HepG2 (cell line): ENCODE measurements at regions not wholly inside any gene's neighbourhood (a gene's known extent, or its start where the extent isn't known, plus 50 kb on each side); places are given as distances from the start of the nearest gene placed in this dataset.

Source experiments
- ATAC-seq: fragments of 200-7000 bp; cut with Tn5 transposase; 3 replicates; pipeline ENCODE4 v1.9.1; 2020; ENCODE audit warnings: mild to moderate bottlenecking, moderate library complexity
- BruUV-seq: library from RNA; stranded (reverse); fragments of 400-500 nt; replicated peaks from 2 replicates; lab custom pipeline; 2021; lab: Mats Ljungman, UMichigan
- CTCF ChIA-PET: fragments of 300-600 bp; formaldehyde crosslinking; extraction: SDS; loops from one replicate; lab custom pipeline; 2021; ENCODE audit warnings: low total read pairs, inconsistent platforms, low intra/inter-chr PET ratio; lab: Yijun Ruan, JAX
- POLR2A ChIA-PET: fragments of 350-600 bp; sonication (Branson Sonifier 250); formaldehyde crosslinking; loops from one replicate; lab custom pipeline; 2020; ENCODE audit warnings: antibody characterized with exemption, inconsistent platforms; lab: Yijun Ruan, JAX
- DNase-seq: peaks from one replicate; pipeline ENCODE4 v3.0.0-alpha.2; 2015; ENCODE audit warnings: low spot score
- FAIRE-seq: peaks from 3 replicates; lab custom pipeline; 2011; peaks lifted over from hg19 to GRCh38; lab: Jason Lieb, UNC
- H2AFZ ChIP-seq: one replicate; pipeline ENCODE4 v1.6.1; 2011; ENCODE audit warnings: low read length, inconsistent platforms
- H3K27ac ChIP-seq: fragments of 300-600 bp; 3 replicates; pipeline ENCODE4 v1.8.0; 2011; ENCODE audit warnings: mixed run types, mild to moderate bottlenecking, mixed read lengths, low read length, inconsistent platforms; ENCODE audit not compliant: insufficient read depth; ENCODE audit errors: extremely low read length
- H3K27me3 ChIP-seq, 2 experiments: fragments of 200-600 bp in 1 of 2; 2 replicates in 1 of 2; 3 replicates in 1 of 2; pipeline versions ENCODE4 v1.6.0 to v1.8.0; 2011; ENCODE audit warnings: low read length in 2 of 2, mild to moderate bottlenecking in 2 of 2, moderate library complexity in 2 of 2, inconsistent platforms in 1 of 2; ENCODE audit not compliant: insufficient read depth in 2 of 2, control insufficient read depth in 1 of 2
- H3K36me3 ChIP-seq, 2 experiments: fragments of 200-600 bp in 1 of 2; replicated peaks in 1 of 2; 2 replicates in 1 of 2; 3 replicates in 1 of 2; pipeline versions ENCODE4 v1.5.1 to v1.8.0; 2011; ENCODE audit warnings: low read length in 2 of 2, inconsistent platforms in 1 of 2; ENCODE audit not compliant: insufficient read depth in 2 of 2, control insufficient read depth in 1 of 2
- H3K4me1 ChIP-seq: 2 replicates; pipeline ENCODE4 v1.5.1; 2012; ENCODE audit warnings: low read length, inconsistent platforms; ENCODE audit not compliant: insufficient read depth
- H3K4me2 ChIP-seq: 2 replicates; pipeline ENCODE4 v1.6.0; 2011; ENCODE audit warnings: low read depth, low read length, inconsistent platforms
- H3K4me3 ChIP-seq, 3 experiments: fragments of 200-600 bp in 1 of 3; sonication (generic), shearing (Covaris generic) in 1 of 3; replicated peaks in 1 of 3; 2 replicates each; pipeline ENCODE4 v1.5.1; 2011 to 2016; ENCODE audit warnings: low read length in 3 of 3, inconsistent platforms in 2 of 3, low read depth in 2 of 3, mild to moderate bottlenecking in 2 of 3, control low read depth in 1 of 3, mixed read lengths in 1 of 3; ENCODE audit not compliant: insufficient read depth in 1 of 3
- H3K79me2 ChIP-seq: one replicate; pipeline ENCODE4 v1.6.1; 2011; ENCODE audit warnings: low read length, inconsistent platforms; ENCODE audit not compliant: insufficient read depth
- H3K9ac ChIP-seq: 2 replicates; pipeline ENCODE4 v1.6.0; 2011; ENCODE audit warnings: mild to moderate bottlenecking, low read depth, low read length, inconsistent platforms; ENCODE audit not compliant: insufficient read depth
- H3K9me3 ChIP-seq: 2 replicates; pipeline ENCODE4 v1.5.1; 2012; ENCODE audit warnings: mild to moderate bottlenecking, low read length
- H4K20me1 ChIP-seq: 2 replicates; pipeline ENCODE4 v1.6.0; 2011; ENCODE audit warnings: inconsistent platforms, mild to moderate bottlenecking, low read length, moderate library complexity; ENCODE audit not compliant: insufficient read depth
- BCL3 ChIP-seq: sonication (generic); formaldehyde crosslinking; IDR thresholded peaks from 2 replicates; pipeline ENCODE4 v1.5.1; 2020; ENCODE audit warnings: mild to moderate bottlenecking, missing genetic modification reagents, moderate library complexity
- CERS6 ChIP-seq: sonication (generic); formaldehyde crosslinking; IDR thresholded peaks from 2 replicates; pipeline ENCODE4 v1.5.0; 2020; ENCODE audit warnings: missing genetic modification reagents
- DBP ChIP-seq: sonication (generic); formaldehyde crosslinking; IDR thresholded peaks from 2 replicates; pipeline ENCODE4 v1.4.0; 2020; ENCODE audit warnings: missing genetic modification reagents; ENCODE audit errors: not compliant biosample characterization
- KDM5A ChIP-seq: fragments of 200-600 bp; sonication (generic); IDR thresholded peaks from 2 replicates; pipeline ENCODE4 v1.7.0; 2018; ENCODE audit warnings: antibody characterized with exemption, mild to moderate bottlenecking, low read length, borderline replicate concordance
- KLF13 ChIP-seq: sonication (generic); formaldehyde crosslinking; IDR thresholded peaks from 2 replicates; pipeline ENCODE4 v1.4.0; 2020; ENCODE audit warnings: mild to moderate bottlenecking, missing genetic modification reagents
- MED8 ChIP-seq: sonication (generic); formaldehyde crosslinking; IDR thresholded peaks from 2 replicates; pipeline ENCODE4 v1.8.1; 2023; ENCODE audit warnings: mild to moderate bottlenecking, missing genetic modification reagents; ENCODE audit not compliant: insufficient replicate concordance
- MTF1 ChIP-seq: sonication (generic); formaldehyde crosslinking; IDR thresholded peaks from 2 replicates; pipeline ENCODE4 v1.5.0; 2020; ENCODE audit warnings: missing genetic modification reagents
- NBN ChIP-seq: fragments of 450-650 bp; conservative IDR thresholded peaks from 2 replicates; pipeline ENCODE4 v1.6.1; 2017
- PRMT3 ChIP-seq: sonication (generic); formaldehyde crosslinking; IDR thresholded peaks from 2 replicates; pipeline ENCODE4 v1.8.1; 2022; ENCODE audit warnings: low read depth, mild to moderate bottlenecking, moderate library complexity, missing genetic modification reagents, borderline replicate concordance
- RAD51 ChIP-seq: fragments of 450-650 bp; IDR thresholded peaks from 2 replicates; pipeline ENCODE4 v1.6.1; 2016; ENCODE audit warnings: borderline replicate concordance
- REL ChIP-seq: sonication (generic); formaldehyde crosslinking; conservative IDR thresholded peaks from 2 replicates; pipeline ENCODE4 v1.8.0; 2022; ENCODE audit warnings: mild to moderate bottlenecking, missing genetic modification reagents, moderate library complexity
- RFX1 ChIP-seq: fragments of 450-650 bp; IDR thresholded peaks from 2 replicates; pipeline ENCODE4 v1.6.1; 2017
- SAFB2 ChIP-seq: sonication (generic); formaldehyde crosslinking; IDR thresholded peaks from 2 replicates; pipeline ENCODE4 v1.5.1; 2020; ENCODE audit warnings: missing genetic modification reagents, low read depth, mild to moderate bottlenecking, borderline replicate concordance
- SMAD3 ChIP-seq: sonication (generic); formaldehyde crosslinking; IDR thresholded peaks from 2 replicates; pipeline ENCODE4 v1.4.0; 2020; ENCODE audit warnings: missing genetic modification reagents
- SMAD9 ChIP-seq: sonication (generic); formaldehyde crosslinking; IDR thresholded peaks from 2 replicates; pipeline ENCODE4 v1.5.1; 2020; ENCODE audit warnings: mild to moderate bottlenecking, missing genetic modification reagents
- SOX13 ChIP-seq, 3 experiments: fragments of 450-650 bp in 1 of 3; sonication (generic) in 1 of 3; formaldehyde crosslinking in 1 of 3; IDR thresholded peaks in 2 of 3; conservative IDR thresholded peaks in 1 of 3; 2 replicates each; pipeline versions ENCODE4 v1.5.0 to v1.6.1; 2016 to 2020; ENCODE audit warnings: antibody characterized with exemption in 1 of 3, mild to moderate bottlenecking in 1 of 3, missing compliant biosample characterization in 1 of 3, missing genetic modification reagents in 1 of 3, moderate library complexity in 1 of 3
- TFE3 ChIP-seq: IDR thresholded peaks from 2 replicates; pipeline ENCODE4 v1.6.1; 2016
- ZBTB1 ChIP-seq: sonication (generic); formaldehyde crosslinking; IDR thresholded peaks from 2 replicates; pipeline ENCODE4 v1.4.0; 2020; ENCODE audit warnings: missing genetic modification reagents, borderline replicate concordance
- ZNF891 ChIP-seq: sonication (generic); formaldehyde crosslinking; IDR thresholded peaks from 2 replicates; pipeline ENCODE4 v1.5.0; 2020; ENCODE audit warnings: mild to moderate bottlenecking, missing genetic modification reagents
- WGBS: methylation state at CpG from one replicate; pipeline ENCODE4 v1.1.6; 2017; ENCODE audit warnings: low lambda C conversion rate; 5-methylcytosine and 5-hydroxymethylcytosine counted together
- in situ Hi-C: cut with HindIII; loops from 2 replicates; pipeline ENCODE4 v1.10.0; 2017; ENCODE audit warnings: low pct_unique_long_range_greater_than_20kb; ENCODE audit not compliant: extremely low pct_ligation_motif_present
- intact Hi-C: fragments of 100-400 bp; cut with micrococcal nuclease; formaldehyde crosslinking; loops from one replicate; pipeline ENCODE4 v1.10.0; 2022; ENCODE audit not compliant: unreplicated experiment

GRCh38 chr2:185128996-185129395, 530.7 kb downstream of the ZNF804A start (continued):
- TF ChIP-seq DBP (CRISPR knock-in tag) (no peak), RFX1 (no peak), MED8 (CRISPR knock-in tag) (no peak)

GRCh38 chr2:185130685-185131084, 532.4 kb downstream of the ZNF804A start:
- CTCF ChIA-PET = no interaction called here
- in situ Hi-C loops = no loop called here
- ATAC-seq = no peak
- no peak for TF ChIP-seq ZNF891 (CRISPR knock-in tag)
- TF ChIP-seq SOX13 (IDR thresholded peaks at IDR 0.05) = no peak
- TF ChIP-seq SOX13 (CRISPR knock-in tag; conservative IDR thresholded peaks at IDR 0.05 in 1 of 2, IDR thresholded peaks at IDR 0.05 in 1 of 2) = no peak
- TF ChIP-seq TFE3 (CRISPR knock-in tag) = no peak
- TF ChIP-seq CERS6 = no peak
- TF ChIP-seq KDM5A = no peak
- no peak for TF ChIP-seq SMAD3 (CRISPR knock-in tag)
- TF ChIP-seq RAD51 = no peak
- no peak for TF ChIP-seq BCL3 (CRISPR knock-in tag)
- TF ChIP-seq PRMT3 (CRISPR knock-in tag) = no peak
- no peak for TF ChIP-seq MTF1 (CRISPR knock-in tag)
- no peak for TF ChIP-seq NBN
- TF ChIP-seq KLF13 = no peak
- no peak for TF ChIP-seq SMAD9 (CRISPR knock-in tag)
- no peak for TF ChIP-seq ZBTB1 (CRISPR knock-in tag)
- TF ChIP-seq REL (CRISPR knock-in tag) = no peak
- TF ChIP-seq SAFB2 = no peak

More at GRCh38 chr2:185130685-185131084, 532.4 kb downstream of the ZNF804A start:
- Histone ChIP-seq H3K4me1 (no peaks in the 10 kb centered on the region), H4K20me1 (no peaks in the 10 kb centered on the region), H3K27me3 (no peaks in the 10 kb centered on the region), H3K9me3 (no peaks in the 10 kb centered on the region), H3K79me2 (no peaks in the 10 kb centered on the region), H3K4me3 (no peak overlapping the region), H3K9ac (no peak overlapping the region), H3K36me3 (no peaks in the 10 kb centered on the region), H2AFZ (no peak overlapping the region), H3K27ac (no peak overlapping the region), H3K4me2 (no peak overlapping the region)
- no peak for FAIRE-seq
- intact Hi-C loops = no loop called here
- DNase-seq = no peak
- POLR2A ChIA-PET = no interaction called here
- 45% methylated on average over 4 of the region's 4 CpGs for WGBS
- BruUV-seq = no TSS peak
